ENCODE measurements at regions not wholly inside any gene's neighbourhood (a gene's known extent, or its start where the extent isn't known, plus 50 kb on each side); places are given as distances from the start of the nearest gene placed in this dataset.

GRCh38 chr12:126051611-126052107 is 986.4 kb downstream of the AACS start:
- H3K36me3 Mint-ChIP-seq (ENCODE audit: insufficient read depth in 1 of 3, low read depth in 3 of 3), result peaks cover 0 to 2% (median 0%) of the 10 kb centered on the region in 3 experiments; a peak in 1 of 7 replicates
- Histone ChIP-seq H2AFZ (ENCODE audit: low read length) (no peak overlapping the region), H3K23me2 (ENCODE audit: insufficient read length, low read depth, low read length, poor library complexity, severe bottlenecking) (no peaks in the 10 kb centered on the region), H4K91ac (ENCODE audit: insufficient read length, low read depth, low read length) (no peak overlapping the region), H3K9me3 (ENCODE audit: control insufficient read depth, low read depth, low read length) (no peaks in the 10 kb centered on the region), H4K20me1 (ENCODE audit: control insufficient read depth, insufficient read depth, insufficient read length) (no peaks in the 10 kb centered on the region), H3K27me3 (ENCODE audit: insufficient read depth, low read length) (no peaks in the 10 kb centered on the region), H4K5ac (ENCODE audit: insufficient read length, low read depth, low read length) (no peak overlapping the region), H2BK120ac (ENCODE audit: low read depth, low read length, poor library complexity, severe bottlenecking) (no peak overlapping the region), H3K23ac (ENCODE audit: insufficient read length, low read depth, low read length) (no peak overlapping the region), H2BK20ac (ENCODE audit: low read depth, low read length, poor library complexity, severe bottlenecking) (no peak overlapping the region), H3K79me2 (ENCODE audit: insufficient read depth, low read length) (no peaks in the 10 kb centered on the region), H2BK5ac (ENCODE audit: insufficient read length, low read length) (no peak overlapping the region), H2BK15ac (ENCODE audit: low read depth, low read length) (no peak overlapping the region), H3K18ac (ENCODE audit: insufficient read length, low read depth, low read length) (no peak overlapping the region), H3T11ph (ENCODE audit: low read length) (no peak overlapping the region), H3K27ac (ENCODE audit: insufficient read length, low read depth, low read length) (no peak overlapping the region), H4K8ac (replicated peaks; ENCODE audit: insufficient read length, low read depth, low read length) (no peak overlapping the region), H2BK12ac (ENCODE audit: insufficient read length, low read depth, low read length) (no peak overlapping the region), H3K4me1 (ENCODE audit: insufficient read depth, low read length) (no peaks in the 10 kb centered on the region), H3K9ac (ENCODE audit: extremely low read depth, insufficient read length, low read length) (no peak overlapping the region), H3K4me2 (ENCODE audit: insufficient read depth, insufficient read length, low read length) (no peak overlapping the region), H3K56ac (ENCODE audit: insufficient read length, low read depth, low read length) (no peak overlapping the region), H2AK5ac (ENCODE audit: insufficient read length, low read length) (no peak overlapping the region), H3K4ac (ENCODE audit: low read depth, low read length) (no peak overlapping the region), H3K79me1 (ENCODE audit: insufficient read depth, low read depth, low read length, poor library complexity, severe bottlenecking) (no peaks in the 10 kb centered on the region), H3K14ac (ENCODE audit: insufficient read depth, low read length) (no peak overlapping the region)
- H3K27me3 Mint-ChIP-seq (ENCODE audit: low read depth), result no peaks in the 10 kb centered on the region; the same call in 1 of the 2 replicates
- H3K9me3 Mint-ChIP-seq, result peaks cover 0 to 5% of the 10 kb centered on the region in 2 experiments; a peak in 2 of 5 replicates
- no CpG with 5 or more reads among the region's 6 CpGs for WGBS (ENCODE audit: extremely low coverage, insufficient read length, low lambda C conversion rate)
- H3K27ac Mint-ChIP-seq, result no peak overlapping the region
- TF ChIP-seq CTCF (conservative IDR thresholded peaks at IDR 0.05), result peak; percentile 21; the same call in 1 of the 3 replicates
- peaks cover 0 to 12% of the 10 kb centered on the region in 2 experiments; a peak in 2 of 4 replicates for H3K4me1 Mint-ChIP-seq
- DNase-seq, result no peak
- no peak overlapping the region for H3K4me3 Mint-ChIP-seq

All from H9 (cell line).